Erythroblast (primary cell): ENCODE measurements at regions not wholly inside any gene's neighbourhood (a gene's known extent, or its start where the extent isn't known, plus 50 kb on each side); places are given as distances from the start of the nearest gene placed in this dataset.
"Not testable (repeated sequence)": the region's sequence is repeated elsewhere in the genome, so short reads cannot be mapped to it uniquely, and the experiment has no call there.

Experiments
- DNase-seq, 2 experiments: peaks; one replicate each; lab custom pipeline; 2025; lab: John Stamatoyannopoulos, UW
- GATA1 ChIP-seq: IDR thresholded peaks from 2 replicates; pipeline ENCODE4 v1.6.1; 2011; ENCODE audit warnings: low read depth, mild to moderate bottlenecking, control low read depth, low read length, moderate library complexity
- POLR2A ChIP-seq: IDR thresholded peaks from 2 replicates; pipeline ENCODE4 v1.6.1; 2011; ENCODE audit warnings: mild to moderate bottlenecking, low read length

GRCh38 chr9:117825609-117826347 is 121.6 kb downstream of the TLR4 start:
- no peak for DNase-seq
- TF ChIP-seq POLR2A (no peak), GATA1 (no peak)

- TF ChIP-seq GATA1 (no peak), POLR2A (no peak)
- DNase-seq: no peak
These were observed 122.6 kb downstream of the TLR4 start for GRCh38 chr9:117826837-117827236.

- no peak for DNase-seq
- TF ChIP-seq POLR2A: no peak
- no peak for TF ChIP-seq GATA1
These were observed 123.3 kb downstream of the TLR4 start for GRCh38 chr9:117827456-117827855.

GRCh38 chr9:117828466-117828865 is 124.3 kb downstream of the TLR4 start:
- TF ChIP-seq POLR2A (no peak), GATA1 (no peak)
- no peak for DNase-seq

GRCh38 chr9:117835798-117836197 is 131.6 kb downstream of the TLR4 start:
- no peak for TF ChIP-seq POLR2A
- TF ChIP-seq GATA1: no peak
- no peak for DNase-seq

- TF ChIP-seq POLR2A (no peak), GATA1 (no peak)
- DNase-seq: no peak
These were observed 135.7 kb downstream of the TLR4 start for GRCh38 chr9:117839862-117840261.

- not testable (repeated sequence) for DNase-seq
These were observed 147.7 kb downstream of the TLR4 start for GRCh38 chr9:117851836-117852461.

- no peak for DNase-seq
- TF ChIP-seq GATA1: no peak
- no peak for TF ChIP-seq POLR2A
These were observed 154.4 kb downstream of the TLR4 start for GRCh38 chr9:117858561-117858960.

- DNase-seq: no peak
- no peak for TF ChIP-seq GATA1
- TF ChIP-seq POLR2A: no peak
These were observed 156.6 kb downstream of the TLR4 start for GRCh38 chr9:117860849-117861248.

- DNase-seq: no peak
- no peak for TF ChIP-seq GATA1
- no peak for TF ChIP-seq POLR2A
These were observed 160.3 kb downstream of the TLR4 start for GRCh38 chr9:117864385-117865057.

- no peak for TF ChIP-seq POLR2A
- TF ChIP-seq GATA1: no peak
- DNase-seq: no peak
These were observed 164.4 kb downstream of the TLR4 start for GRCh38 chr9:117868594-117868993.

- TF ChIP-seq POLR2A: no peak
- no peak for TF ChIP-seq GATA1
- no peak for DNase-seq
These were observed 165.1 kb downstream of the TLR4 start for GRCh38 chr9:117869287-117869686.

- no peak for TF ChIP-seq GATA1
- TF ChIP-seq POLR2A: no peak
- DNase-seq: no peak
These were observed 165.5 kb downstream of the TLR4 start for GRCh38 chr9:117869712-117870111.

GRCh38 chr9:117873664-117874063 is 169.5 kb downstream of the TLR4 start:
- no peak for DNase-seq
- TF ChIP-seq GATA1 (no peak), POLR2A (no peak)

- TF ChIP-seq GATA1: no peak
- TF ChIP-seq POLR2A: no peak
- no peak for DNase-seq
These were observed 171.7 kb downstream of the TLR4 start for GRCh38 chr9:117875886-117876285.
